KMS-11 (cell line): ENCODE measurements at regions not wholly inside any gene's neighbourhood (a gene's known extent, or its start where the extent isn't known, plus 50 kb on each side); places are given as distances from the start of the nearest gene placed in this dataset.

ENCODE experiments used
- H2AFZ ChIP-seq: fragments of 200-600 bp; sonication (generic); 2 replicates; pipeline ENCODE4 v1.6.1; 2016; ENCODE audit warnings: antibody characterized with exemption, mixed run types, low read depth
- H3K27ac ChIP-seq: fragments of 200-600 bp; sonication (generic); 2 replicates; pipeline ENCODE4 v1.6.1; 2016; ENCODE audit warnings: mild to moderate bottlenecking, mixed run types
- H3K27me3 ChIP-seq: fragments of 200-600 bp; sonication (generic); 2 replicates; pipeline ENCODE4 v1.6.1; 2017; ENCODE audit warnings: mild to moderate bottlenecking, low read depth, mixed run types, moderate library complexity; ENCODE audit not compliant: insufficient read depth
- H3K36me3 ChIP-seq: fragments of 200-600 bp; sonication (generic); 2 replicates; pipeline ENCODE4 v1.6.1; 2017; ENCODE audit warnings: mild to moderate bottlenecking, mixed run types; ENCODE audit not compliant: insufficient read depth
- H3K4me1 ChIP-seq: fragments of 200-600 bp; sonication (generic); 2 replicates; pipeline ENCODE4 v1.6.1; 2016; ENCODE audit warnings: mild to moderate bottlenecking, low read depth, mixed run types; ENCODE audit not compliant: poor library complexity, severe bottlenecking
- H3K4me2 ChIP-seq: fragments of 200-600 bp; sonication (generic); 2 replicates; pipeline ENCODE4 v1.7.0; 2016; ENCODE audit warnings: mild to moderate bottlenecking, mixed run types
- H3K4me3 ChIP-seq: fragments of 200-600 bp; sonication (generic); IDR thresholded peaks from 2 replicates; pipeline ENCODE4 v1.6.1; 2017; ENCODE audit warnings: low read depth, low read length, mixed read lengths; ENCODE audit not compliant: insufficient read depth
- H3K79me2 ChIP-seq: fragments of 200-600 bp; sonication (generic); 2 replicates; pipeline ENCODE4 v1.6.1; 2016; ENCODE audit warnings: low read depth, mixed run types; ENCODE audit not compliant: insufficient read depth
- H3K9ac ChIP-seq: fragments of 200-600 bp; sonication (generic); 2 replicates; pipeline ENCODE4 v1.6.1; 2016; ENCODE audit warnings: mild to moderate bottlenecking, mixed run types
- H4K20me1 ChIP-seq: fragments of 200-600 bp; sonication (generic); 2 replicates; pipeline ENCODE4 v1.6.1; 2016; ENCODE audit warnings: mild to moderate bottlenecking, mixed run types; ENCODE audit not compliant: insufficient read depth
- TF ChIP-seq, protein P1 (sequence below): fragments of 200-600 bp; sonication (generic); conservative IDR thresholded peaks from 2 replicates; pipeline ENCODE4 v1.6.1; 2017; ENCODE audit warnings: low read depth, mild to moderate bottlenecking, antibody characterized with exemption, low read length, moderate library complexity, mixed read lengths

- no peak overlapping the region for H3K4me3 ChIP-seq
- TF ChIP-seq, protein P1, sequence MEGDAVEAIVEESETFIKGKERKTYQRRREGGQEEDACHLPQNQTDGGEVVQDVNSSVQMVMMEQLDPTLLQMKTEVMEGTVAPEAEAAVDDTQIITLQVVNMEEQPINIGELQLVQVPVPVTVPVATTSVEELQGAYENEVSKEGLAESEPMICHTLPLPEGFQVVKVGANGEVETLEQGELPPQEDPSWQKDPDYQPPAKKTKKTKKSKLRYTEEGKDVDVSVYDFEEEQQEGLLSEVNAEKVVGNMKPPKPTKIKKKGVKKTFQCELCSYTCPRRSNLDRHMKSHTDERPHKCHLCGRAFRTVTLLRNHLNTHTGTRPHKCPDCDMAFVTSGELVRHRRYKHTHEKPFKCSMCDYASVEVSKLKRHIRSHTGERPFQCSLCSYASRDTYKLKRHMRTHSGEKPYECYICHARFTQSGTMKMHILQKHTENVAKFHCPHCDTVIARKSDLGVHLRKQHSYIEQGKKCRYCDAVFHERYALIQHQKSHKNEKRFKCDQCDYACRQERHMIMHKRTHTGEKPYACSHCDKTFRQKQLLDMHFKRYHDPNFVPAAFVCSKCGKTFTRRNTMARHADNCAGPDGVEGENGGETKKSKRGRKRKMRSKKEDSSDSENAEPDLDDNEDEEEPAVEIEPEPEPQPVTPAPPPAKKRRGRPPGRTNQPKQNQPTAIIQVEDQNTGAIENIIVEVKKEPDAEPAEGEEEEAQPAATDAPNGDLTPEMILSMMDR, result no peak
- H2AFZ ChIP-seq, result no peak overlapping the region
- H3K36me3 ChIP-seq, result no peaks in the 10 kb centered on the region
- H3K27me3 ChIP-seq, result no peaks in the 10 kb centered on the region
- no peaks in the 10 kb centered on the region for H4K20me1 ChIP-seq
- H3K4me1 ChIP-seq, result no peaks in the 10 kb centered on the region
- no peak overlapping the region for H3K9ac ChIP-seq
- H3K27ac ChIP-seq, result no peak overlapping the region
- no peaks in the 10 kb centered on the region for H3K79me2 ChIP-seq
- H3K4me2 ChIP-seq, result no peak overlapping the region
These were observed 83.7 kb downstream of the TRIM29 start for GRCh38 chr11:120054016-120054752.

GRCh38 chr11:120052196-120052775, 85.6 kb downstream of the TRIM29 start:
- Histone ChIP-seq H3K4me2 (no peak overlapping the region), H3K4me3 (no peak overlapping the region), H3K27me3 (no peaks in the 10 kb centered on the region), H3K27ac (no peak overlapping the region), H3K4me1 (no peaks in the 10 kb centered on the region), H3K36me3 (no peaks in the 10 kb centered on the region), H3K79me2 (no peaks in the 10 kb centered on the region), H4K20me1 (no peaks in the 10 kb centered on the region), H2AFZ (no peak overlapping the region), H3K9ac (no peak overlapping the region)
- TF ChIP-seq, protein P1, result no peak

GRCh38 chr11:120044011-120044675, 93.8 kb downstream of the TRIM29 start:
- H3K27me3 ChIP-seq, result no peaks in the 10 kb centered on the region
- H3K9ac ChIP-seq, result no peak overlapping the region
- H3K36me3 ChIP-seq, result no peaks in the 10 kb centered on the region
- no peak overlapping the region for H3K4me3 ChIP-seq
- H3K27ac ChIP-seq, result no peak overlapping the region
- H4K20me1 ChIP-seq, result no peaks in the 10 kb centered on the region
- TF ChIP-seq, protein P1, result no peak
- no peaks in the 10 kb centered on the region for H3K4me1 ChIP-seq
- no peak overlapping the region for H2AFZ ChIP-seq
- no peaks in the 10 kb centered on the region for H3K79me2 ChIP-seq
- no peak overlapping the region for H3K4me2 ChIP-seq

DNA sequence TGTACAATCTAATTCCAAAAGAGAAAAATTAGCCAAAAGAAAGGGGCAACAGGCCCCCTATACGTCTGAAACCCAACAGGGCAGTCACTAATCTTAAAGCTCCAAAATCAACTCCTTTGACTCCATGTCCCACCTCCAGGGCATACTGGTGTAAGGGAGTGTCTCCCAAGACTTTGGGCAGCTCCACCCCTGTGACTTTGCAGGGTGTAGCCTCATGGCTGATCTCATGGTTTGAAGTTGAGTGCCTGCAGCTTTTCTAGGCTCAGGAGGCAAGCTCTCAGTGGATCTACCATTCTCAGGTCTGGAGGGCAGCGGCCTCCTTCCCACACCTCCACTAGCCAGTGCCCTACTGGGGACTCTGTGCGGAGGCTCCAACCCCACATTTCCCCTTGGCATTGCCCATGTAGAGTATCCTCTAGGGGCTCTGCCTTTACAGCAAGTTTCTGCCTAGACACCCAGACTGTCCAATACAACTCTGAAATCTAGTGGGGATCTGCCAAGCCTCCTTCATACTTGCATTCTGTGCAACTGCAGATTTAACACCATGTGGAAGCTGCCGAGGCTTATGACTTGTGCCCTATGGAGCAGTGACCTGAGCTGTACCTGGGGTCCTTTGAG, 94.5 kb downstream of the TRIM29 start:
- no peaks in the 10 kb centered on the region for H3K79me2 ChIP-seq

More for the DNA sequence above, 94.5 kb downstream of the TRIM29 start:
- Histone ChIP-seq H2AFZ (no peak overlapping the region), H4K20me1 (no peaks in the 10 kb centered on the region), H3K27me3 (no peaks in the 10 kb centered on the region), H3K27ac (no peak overlapping the region), H3K4me3 (no peak overlapping the region), H3K9ac (no peak overlapping the region), H3K4me2 (no peak overlapping the region), H3K36me3 (no peaks in the 10 kb centered on the region), H3K4me1 (no peaks in the 10 kb centered on the region)
- TF ChIP-seq, protein P1, result no peak
